ENCODE measurements at regions not wholly inside any gene's neighbourhood (a gene's known extent, or its start where the extent isn't known, plus 50 kb on each side); places are given as distances from the start of the nearest gene placed in this dataset.

- DNase-seq (ENCODE audit: insufficient read length, low spot score) (no peak), FAIRE-seq (no peak)
- TF ChIP-seq PAX5 (IDR thresholded peaks at IDR 0.05; ENCODE audit: insufficient read depth, low read length, severe bottlenecking) (no peak), POLR2AphosphoS5 (IDR thresholded peaks at IDR 0.05; ENCODE audit: low read depth, low read length) (no peak), POU2F2 (IDR thresholded peaks at IDR 0.05; ENCODE audit: low read depth, low read length) (no peak), TAF1 (IDR thresholded peaks at IDR 0.05; ENCODE audit: low read depth, low read length) (no peak), POLR2A (IDR thresholded peaks at IDR 0.05; ENCODE audit: low read depth, low read length) (no peak), SPI1 (IDR thresholded peaks at IDR 0.05; ENCODE audit: low read depth, low read length) (no peak)
Measured at GRCh38 chr10:120385992-120386391, 71.0 kb upstream of the PLPP4 start.

DNA sequence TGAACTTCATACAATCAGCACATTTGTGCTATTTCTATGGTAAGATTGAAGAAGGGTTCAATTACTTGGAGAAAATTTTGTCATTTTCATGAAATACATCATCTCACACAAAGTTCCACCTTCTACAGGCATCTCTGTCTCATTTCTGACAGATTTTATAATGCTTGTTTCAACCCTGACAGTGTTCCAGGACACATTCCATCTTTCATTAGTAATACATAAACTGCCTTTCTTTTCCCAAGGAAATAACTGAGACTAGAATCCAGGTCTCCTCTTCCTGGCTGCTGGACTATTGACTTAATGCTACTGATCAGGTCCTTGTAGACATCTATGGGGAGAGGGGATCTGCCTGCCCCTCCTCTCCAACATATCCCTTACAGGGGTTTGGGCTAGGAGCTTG, 70.1 kb upstream of the PLPP4 start:
- DNase-seq (ENCODE audit: insufficient read length, low spot score): no peak
- no peak for FAIRE-seq
- TF ChIP-seq SPI1 (IDR thresholded peaks at IDR 0.05; ENCODE audit: low read depth, low read length) (no peak), TAF1 (IDR thresholded peaks at IDR 0.05; ENCODE audit: low read depth, low read length) (no peak), PAX5 (IDR thresholded peaks at IDR 0.05; ENCODE audit: insufficient read depth, low read length, severe bottlenecking) (no peak), POLR2A (IDR thresholded peaks at IDR 0.05; ENCODE audit: low read depth, low read length) (no peak), POU2F2 (IDR thresholded peaks at IDR 0.05; ENCODE audit: low read depth, low read length) (no peak), POLR2AphosphoS5 (IDR thresholded peaks at IDR 0.05; ENCODE audit: low read depth, low read length) (no peak)

DNA sequence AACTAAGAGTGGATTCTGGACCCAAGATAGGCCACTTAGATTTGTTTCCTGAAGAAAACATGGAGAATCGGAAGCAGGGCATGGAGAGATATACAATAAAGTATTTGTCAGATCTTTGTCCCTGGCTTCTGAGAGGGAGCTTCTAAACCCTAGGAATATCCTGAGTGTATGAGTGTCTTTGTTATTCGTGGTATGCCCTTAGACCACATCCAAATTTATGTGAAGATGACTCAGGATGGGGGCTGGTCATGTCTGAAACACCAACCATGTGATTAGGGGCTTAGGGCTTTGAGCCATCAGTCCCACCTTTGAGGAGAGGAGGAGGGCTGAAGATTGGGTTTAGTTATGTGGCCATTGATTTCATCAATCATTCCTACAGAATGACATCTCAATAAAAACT, 69.7 kb upstream of the PLPP4 start:
- no peak for TF ChIP-seq PAX5 (IDR thresholded peaks at IDR 0.05; ENCODE audit: insufficient read depth, low read length, severe bottlenecking)
- no peak for TF ChIP-seq POLR2A (IDR thresholded peaks at IDR 0.05; ENCODE audit: low read depth, low read length)
- no peak for TF ChIP-seq TAF1 (IDR thresholded peaks at IDR 0.05; ENCODE audit: low read depth, low read length)
- no peak for TF ChIP-seq POLR2AphosphoS5 (IDR thresholded peaks at IDR 0.05; ENCODE audit: low read depth, low read length)
- TF ChIP-seq SPI1 (IDR thresholded peaks at IDR 0.05; ENCODE audit: low read depth, low read length): no peak
- TF ChIP-seq POU2F2 (IDR thresholded peaks at IDR 0.05; ENCODE audit: low read depth, low read length): no peak
- FAIRE-seq: no peak
- no peak for DNase-seq (ENCODE audit: insufficient read length, low spot score)

GRCh38 chr10:120392245-120392644, 64.8 kb upstream of the PLPP4 start:
- TF ChIP-seq TAF1 (IDR thresholded peaks at IDR 0.05; ENCODE audit: low read depth, low read length) (no peak), POLR2AphosphoS5 (IDR thresholded peaks at IDR 0.05; ENCODE audit: low read depth, low read length) (no peak)
- no peak for FAIRE-seq
- DNase-seq (ENCODE audit: insufficient read length, low spot score): no peak

GRCh38 chr10:120392671-120393079, 64.4 kb upstream of the PLPP4 start:
- FAIRE-seq (no peak), DNase-seq (ENCODE audit: insufficient read length, low spot score) (no peak)
- TF ChIP-seq POLR2AphosphoS5 (IDR thresholded peaks at IDR 0.05; ENCODE audit: low read depth, low read length): no peak
- no peak for TF ChIP-seq POU2F2 (IDR thresholded peaks at IDR 0.05; ENCODE audit: low read depth, low read length)
- no peak for TF ChIP-seq PAX5 (IDR thresholded peaks at IDR 0.05; ENCODE audit: insufficient read depth, low read length, severe bottlenecking)
- no peak for TF ChIP-seq POLR2A (IDR thresholded peaks at IDR 0.05; ENCODE audit: low read depth, low read length)
- TF ChIP-seq SPI1 (IDR thresholded peaks at IDR 0.05; ENCODE audit: low read depth, low read length): no peak
- no peak for TF ChIP-seq TAF1 (IDR thresholded peaks at IDR 0.05; ENCODE audit: low read depth, low read length)

DNA sequence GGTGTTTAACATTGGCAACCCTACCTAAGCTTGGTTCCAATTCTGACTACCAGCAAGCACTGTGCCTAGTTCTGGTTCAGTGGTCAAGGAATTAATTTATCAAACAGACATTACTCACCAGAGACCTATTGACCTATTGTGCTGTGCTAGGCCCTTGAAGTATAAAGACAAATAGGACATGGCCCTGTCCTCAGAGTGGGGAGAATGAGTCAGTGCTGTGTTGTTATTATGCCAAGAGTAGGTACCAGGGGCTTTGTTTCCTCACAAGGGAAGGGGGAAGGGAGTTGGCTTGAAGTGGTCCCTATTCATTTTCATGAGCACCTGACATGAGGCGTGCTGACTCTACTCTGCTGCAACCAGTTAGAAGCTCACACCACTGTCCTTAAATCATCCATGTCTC, 62.6 kb upstream of the PLPP4 start:
- FAIRE-seq: no peak
- TF ChIP-seq TAF1 (IDR thresholded peaks at IDR 0.05; ENCODE audit: low read depth, low read length) (no peak), PAX5 (IDR thresholded peaks at IDR 0.05; ENCODE audit: insufficient read depth, low read length, severe bottlenecking) (no peak), SPI1 (IDR thresholded peaks at IDR 0.05; ENCODE audit: low read depth, low read length) (no peak), POU2F2 (IDR thresholded peaks at IDR 0.05; ENCODE audit: low read depth, low read length) (no peak), POLR2AphosphoS5 (IDR thresholded peaks at IDR 0.05; ENCODE audit: low read depth, low read length) (no peak), POLR2A (IDR thresholded peaks at IDR 0.05; ENCODE audit: low read depth, low read length) (no peak)
- no peak for DNase-seq (ENCODE audit: insufficient read length, low spot score)

DNA sequence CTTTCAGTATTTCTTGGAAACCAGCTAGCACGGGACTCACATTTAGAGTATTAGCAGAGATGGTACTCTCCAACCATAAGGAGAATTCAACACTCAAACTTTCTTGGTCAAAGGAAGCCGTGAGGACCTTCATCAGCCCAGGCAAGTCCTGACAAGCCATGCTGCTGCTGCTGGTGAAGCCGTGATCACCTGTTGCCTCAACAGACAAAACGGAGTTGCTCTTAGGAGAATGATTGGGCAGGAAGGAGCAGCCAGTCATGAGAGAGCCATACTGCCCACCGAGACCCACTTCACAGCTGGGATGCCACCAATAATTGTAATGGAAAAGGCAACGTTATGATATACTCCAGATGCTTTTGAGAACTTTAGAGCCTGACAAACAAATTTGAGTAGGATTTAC, 60.8 kb upstream of the PLPP4 start:
- DNase-seq (ENCODE audit: insufficient read length, low spot score) (no peak), FAIRE-seq (no peak)
- no peak for TF ChIP-seq TAF1 (IDR thresholded peaks at IDR 0.05; ENCODE audit: low read depth, low read length)
- no peak for TF ChIP-seq PAX5 (IDR thresholded peaks at IDR 0.05; ENCODE audit: insufficient read depth, low read length, severe bottlenecking)
- no peak for TF ChIP-seq POU2F2 (IDR thresholded peaks at IDR 0.05; ENCODE audit: low read depth, low read length)
- TF ChIP-seq POLR2A (IDR thresholded peaks at IDR 0.05; ENCODE audit: low read depth, low read length): no peak
- TF ChIP-seq POLR2AphosphoS5 (IDR thresholded peaks at IDR 0.05; ENCODE audit: low read depth, low read length): no peak
- no peak for TF ChIP-seq SPI1 (IDR thresholded peaks at IDR 0.05; ENCODE audit: low read depth, low read length)

DNA sequence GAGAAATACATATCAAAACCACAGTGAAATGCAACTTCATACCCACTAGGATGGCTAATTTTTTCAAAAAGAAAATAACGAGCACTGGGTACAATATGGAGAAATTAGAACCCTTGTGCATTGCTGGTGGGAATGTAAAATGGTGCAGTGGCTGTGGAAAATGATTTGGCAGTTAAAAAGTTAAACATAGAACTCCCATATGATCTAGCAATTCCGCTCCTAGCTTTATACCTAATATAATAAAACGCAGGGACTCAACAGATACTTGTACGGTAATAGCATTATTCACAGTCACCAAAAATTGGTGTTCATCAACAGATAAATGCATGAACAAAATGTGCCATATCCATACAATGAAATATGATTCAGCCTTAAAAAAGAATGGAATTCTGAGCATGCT, 58.8 kb upstream of the PLPP4 start:
- TF ChIP-seq POLR2A (IDR thresholded peaks at IDR 0.05; ENCODE audit: low read depth, low read length) (no peak), TAF1 (IDR thresholded peaks at IDR 0.05; ENCODE audit: low read depth, low read length) (no peak), PAX5 (IDR thresholded peaks at IDR 0.05; ENCODE audit: insufficient read depth, low read length, severe bottlenecking) (no peak), SPI1 (IDR thresholded peaks at IDR 0.05; ENCODE audit: low read depth, low read length) (no peak), POLR2AphosphoS5 (IDR thresholded peaks at IDR 0.05; ENCODE audit: low read depth, low read length) (no peak), POU2F2 (IDR thresholded peaks at IDR 0.05; ENCODE audit: low read depth, low read length) (no peak)
- DNase-seq (ENCODE audit: insufficient read length, low spot score): no peak
- FAIRE-seq: no peak

DNA sequence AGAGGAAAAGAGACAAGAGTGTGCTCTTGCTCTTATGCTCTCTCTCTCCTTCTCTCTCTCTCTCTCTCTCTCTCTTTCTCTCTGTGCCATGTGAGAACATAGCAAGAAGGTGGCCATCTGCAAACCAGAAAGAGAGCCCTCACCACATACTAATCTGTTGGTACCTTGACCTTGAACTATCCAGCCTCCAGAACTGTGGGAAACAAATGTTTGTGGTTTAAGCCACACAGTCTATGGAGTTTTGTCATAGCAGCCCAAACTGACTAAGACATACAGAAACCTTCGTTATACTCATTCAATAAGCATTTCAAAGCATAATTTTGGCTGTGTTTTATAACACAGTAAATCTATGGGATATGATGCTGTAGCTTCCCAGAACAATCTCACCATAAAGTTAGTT, 56.4 kb upstream of the PLPP4 start:
- FAIRE-seq: no peak
- DNase-seq (ENCODE audit: insufficient read length, low spot score): no peak
- no peak for TF ChIP-seq POU2F2 (IDR thresholded peaks at IDR 0.05; ENCODE audit: low read depth, low read length)

DNA sequence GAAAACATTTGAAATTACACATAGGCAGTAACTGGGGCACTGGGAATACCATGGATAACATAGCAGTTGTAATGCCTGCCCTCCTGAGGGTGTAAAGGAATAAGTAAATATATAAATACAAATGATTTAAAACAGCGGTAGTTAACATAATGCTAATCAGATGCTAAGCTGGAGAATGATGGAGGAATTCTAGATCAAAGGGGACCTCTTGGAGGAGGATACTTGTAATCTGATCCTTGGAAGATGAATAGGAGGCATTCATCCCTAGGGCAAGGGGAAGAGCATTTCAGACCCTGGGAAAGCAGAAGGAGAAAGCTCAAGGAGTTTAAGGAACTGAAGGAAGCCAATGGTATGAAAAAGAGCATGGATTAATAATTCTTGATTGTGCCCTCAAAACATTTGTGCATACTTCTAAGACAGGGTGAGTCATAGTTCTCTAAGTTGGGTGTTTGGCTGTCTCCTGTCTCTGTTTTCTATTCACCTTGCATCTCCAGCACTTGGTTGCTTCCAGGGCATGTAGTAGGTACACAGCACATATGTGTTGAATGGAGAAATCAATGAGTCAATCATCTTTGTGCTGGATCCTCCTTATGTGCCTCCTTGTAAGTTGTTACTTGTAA, 54.8 kb upstream of the PLPP4 start:
- DNase-seq (ENCODE audit: insufficient read length, low spot score) (no peak), FAIRE-seq (no peak)
- no peak for TF ChIP-seq SPI1 (IDR thresholded peaks at IDR 0.05; ENCODE audit: low read depth, low read length)
- no peak for TF ChIP-seq TAF1 (IDR thresholded peaks at IDR 0.05; ENCODE audit: low read depth, low read length)
- no peak for TF ChIP-seq PAX5 (IDR thresholded peaks at IDR 0.05; ENCODE audit: insufficient read depth, low read length, severe bottlenecking)
- no peak for TF ChIP-seq POLR2A (IDR thresholded peaks at IDR 0.05; ENCODE audit: low read depth, low read length)
- no peak for TF ChIP-seq POLR2AphosphoS5 (IDR thresholded peaks at IDR 0.05; ENCODE audit: low read depth, low read length)
- TF ChIP-seq POU2F2 (IDR thresholded peaks at IDR 0.05; ENCODE audit: low read depth, low read length): no peak
